HG03571 (cell line): ENCODE measurements at regions not wholly inside any gene's neighbourhood (a gene's known extent, or its start where the extent isn't known, plus 50 kb on each side); places are given as distances from the start of the nearest gene placed in this dataset.

Experiments
- ATAC-seq: cut with Tn5 transposase; IDR thresholded peaks from one replicate; pipeline ENCODE4 v1.9.1; 2021; ENCODE audit not compliant: unreplicated experiment

DNA sequence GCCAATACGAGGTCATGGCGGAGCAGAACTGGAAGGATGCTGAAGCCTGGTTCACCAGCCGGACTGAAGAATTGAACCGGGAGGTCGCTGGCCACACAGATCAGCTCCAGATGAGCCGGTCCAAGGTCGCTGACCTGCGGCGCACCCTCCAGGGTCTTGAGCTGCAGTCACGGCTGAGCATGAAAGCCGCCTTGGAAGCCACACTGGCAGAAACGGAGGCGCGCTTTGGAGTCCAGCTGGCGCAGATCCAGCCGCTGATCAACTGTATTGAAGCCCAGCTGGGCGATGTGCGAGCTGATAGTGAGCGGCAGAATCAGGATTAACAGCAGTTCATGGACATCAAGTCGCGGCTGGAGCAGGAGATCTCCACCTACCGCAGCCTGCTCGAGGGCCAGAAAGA, 296.9 kb downstream of the OGFRL1 start:
- no peak for ATAC-seq

- ATAC-seq: no peak
Measured at GRCh38 chr6:71588490-71588889, 297.9 kb upstream of the RIMS1 start.

- ATAC-seq: no peak
Measured at GRCh38 chr6:71589254-71589653, 297.1 kb upstream of the RIMS1 start.

DNA sequence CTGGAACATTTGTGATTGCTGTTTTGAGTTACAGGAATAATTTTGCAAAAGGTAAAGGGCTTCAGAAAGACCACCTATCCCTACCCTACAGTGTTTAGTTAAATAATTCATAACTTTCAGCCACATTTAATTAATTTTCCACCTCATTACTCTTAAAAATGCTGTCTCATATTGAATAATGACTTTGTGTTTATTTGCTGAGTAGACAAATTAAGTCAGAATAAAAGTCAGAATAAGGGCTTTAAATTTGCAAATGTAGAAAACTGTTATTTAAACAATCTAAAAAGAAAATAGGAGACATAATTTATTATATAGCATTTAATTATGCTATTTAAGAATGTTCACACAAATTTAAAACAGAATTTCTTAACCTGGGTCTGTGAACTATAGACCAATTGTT, 293.7 kb upstream of the RIMS1 start:
- no peak for ATAC-seq

- no peak for ATAC-seq
Measured at GRCh38 chr6:71599359-71599758, 287.0 kb upstream of the RIMS1 start.

DNA sequence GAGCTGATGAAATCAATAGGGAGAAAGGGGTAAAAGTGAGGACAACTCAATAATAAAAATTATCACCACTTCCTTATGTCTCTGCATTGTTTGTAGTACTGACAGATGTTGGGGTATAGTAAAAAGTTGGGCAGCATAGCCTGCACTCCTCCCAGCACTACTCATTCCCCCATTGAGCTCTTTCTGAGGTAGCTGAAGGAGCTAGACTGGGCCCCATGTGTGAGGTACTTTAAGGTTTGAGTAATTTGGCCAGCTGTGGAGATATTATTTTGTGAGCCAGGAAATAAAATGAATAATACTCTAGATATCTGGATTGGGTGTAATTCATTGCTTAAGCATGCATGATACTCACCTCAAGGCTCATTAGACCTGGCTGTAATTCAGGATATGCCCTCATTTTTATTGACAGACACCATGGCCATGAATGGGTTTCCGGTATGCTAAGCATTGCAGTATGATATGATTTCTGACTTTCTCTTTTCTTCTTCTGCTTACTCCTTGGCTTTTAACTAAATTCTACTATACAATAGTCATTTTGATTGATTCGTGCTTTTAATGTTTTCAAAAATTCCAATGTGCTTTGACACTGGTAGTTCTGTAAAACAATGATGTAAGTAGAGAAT, 283.9 kb upstream of the RIMS1 start:
- ATAC-seq: no peak

DNA sequence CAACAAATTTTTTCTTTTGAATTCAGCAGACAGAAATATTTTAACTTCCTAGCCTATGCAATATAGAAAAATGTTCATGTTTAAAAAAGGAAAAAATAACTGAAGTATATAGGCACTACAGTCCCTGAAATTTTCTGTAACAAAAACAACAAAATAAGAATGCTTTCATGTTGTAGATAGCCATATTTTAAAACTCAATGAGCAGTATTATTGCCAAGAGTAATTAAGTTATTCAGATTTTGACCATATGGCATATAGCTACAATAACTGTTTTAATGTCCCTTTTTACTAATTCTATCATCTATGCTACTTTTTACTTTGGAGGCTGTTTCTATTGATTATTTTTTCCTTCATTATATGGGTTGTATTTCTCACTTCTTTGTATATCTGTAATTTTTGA, 283.3 kb upstream of the RIMS1 start:
- ATAC-seq: no peak

DNA sequence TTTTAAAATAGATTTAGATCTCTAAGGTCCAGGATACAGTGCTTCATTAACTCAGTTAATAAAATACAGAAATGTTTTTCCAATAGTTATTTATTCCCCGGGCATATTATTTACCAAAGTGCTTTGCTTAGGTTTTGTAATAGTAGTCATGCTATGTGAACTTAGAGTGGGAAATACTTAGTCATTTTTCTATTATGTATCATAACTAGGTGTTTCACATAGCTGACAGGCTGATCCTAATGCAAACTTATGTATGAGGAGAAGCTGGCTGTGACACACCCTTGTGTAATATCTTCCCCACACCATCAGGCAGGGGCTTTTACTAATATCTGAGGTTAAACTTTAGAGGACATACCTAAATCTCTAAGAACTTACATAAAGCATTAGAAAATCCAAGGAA, 277.7 kb upstream of the RIMS1 start:
- no peak for ATAC-seq

DNA sequence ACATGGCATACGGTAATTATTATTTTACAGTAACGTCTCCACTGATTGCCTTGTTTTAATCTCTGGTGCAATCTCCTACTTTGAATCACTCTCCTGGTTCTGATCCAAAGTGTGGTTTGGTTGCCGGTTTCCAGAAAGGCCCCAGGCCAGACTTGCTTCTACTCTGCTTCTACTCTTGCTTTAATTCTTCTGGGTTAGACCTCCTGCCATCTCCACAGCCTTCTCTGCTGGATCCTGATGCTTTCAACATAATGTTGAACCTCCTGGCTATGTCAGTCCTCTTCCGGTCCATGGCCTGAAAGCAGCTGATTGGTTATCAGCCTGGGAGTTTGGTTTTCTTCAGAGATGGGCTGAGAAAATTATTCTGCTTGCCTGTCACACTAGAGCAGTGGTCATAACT, 266.5 kb upstream of the RIMS1 start:
- no peak for ATAC-seq

DNA sequence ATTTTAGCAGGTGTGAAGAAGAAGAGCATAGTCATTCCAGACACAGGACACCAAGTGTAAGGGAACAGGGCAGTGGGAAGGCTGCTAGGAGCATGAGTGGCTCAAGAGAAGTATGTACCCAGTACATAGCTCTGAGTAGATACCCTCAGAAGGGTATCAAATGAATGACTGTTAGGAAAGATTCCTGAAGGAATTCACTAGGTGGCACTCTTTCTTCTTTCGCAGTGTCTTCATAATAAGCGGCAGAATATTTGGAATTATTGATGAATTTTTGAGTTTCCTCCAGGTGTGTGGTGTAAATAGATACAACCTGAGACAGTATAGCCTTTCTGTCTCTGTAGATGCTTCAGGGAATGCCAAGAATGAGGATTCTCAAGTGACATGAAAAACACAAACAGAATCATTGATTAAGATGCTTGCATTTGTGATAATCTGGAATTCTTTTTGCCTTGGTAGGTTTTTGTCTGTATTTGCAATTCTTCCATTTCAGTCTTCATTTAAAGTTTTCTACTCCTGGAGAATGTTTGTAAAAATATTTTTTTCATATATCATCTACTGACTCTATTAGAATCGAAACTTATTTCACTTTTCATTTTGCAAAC, 264.3 kb upstream of the RIMS1 start:
- no peak for ATAC-seq

DNA sequence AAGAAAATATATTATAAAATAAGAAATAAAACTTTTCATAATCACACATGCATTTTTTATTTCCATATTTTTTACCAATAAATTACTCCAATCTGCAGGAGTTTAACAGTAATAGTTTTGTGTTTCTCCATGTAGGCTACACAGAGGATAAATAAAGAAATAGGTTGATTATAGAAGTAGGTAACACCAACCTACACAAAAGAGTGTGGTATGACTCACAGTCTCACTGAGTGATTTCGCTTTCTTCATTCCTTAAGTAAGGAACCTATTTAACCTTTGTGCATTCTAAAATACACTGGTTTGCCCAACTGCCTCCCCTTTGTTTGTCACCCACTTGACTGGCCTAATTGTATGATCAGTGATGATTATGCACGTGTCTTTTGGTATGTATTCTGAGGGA, 244.2 kb upstream of the RIMS1 start:
- ATAC-seq: no peak

DNA sequence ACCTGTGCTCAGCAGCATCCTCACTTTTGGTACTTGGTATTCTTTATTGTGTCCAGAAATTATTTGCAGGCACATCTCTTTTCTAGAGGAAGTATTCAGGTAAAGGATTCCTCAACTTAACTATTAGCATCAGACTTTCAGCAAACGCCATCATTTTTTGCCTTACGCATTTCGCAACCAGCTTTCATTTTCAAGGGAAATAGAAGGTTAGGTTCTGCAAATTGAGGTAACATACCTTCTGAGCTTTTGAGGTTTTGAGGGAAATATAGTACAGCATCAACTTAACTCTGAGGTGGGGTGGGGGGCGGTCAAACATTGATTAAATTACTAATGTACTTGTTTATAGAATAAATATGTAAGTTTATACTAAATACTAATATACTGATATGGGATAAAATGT, 243.6 kb upstream of the RIMS1 start:
- no peak for ATAC-seq

GRCh38 chr6:71645299-71645698, 241.1 kb upstream of the RIMS1 start:
- ATAC-seq: no peak

DNA sequence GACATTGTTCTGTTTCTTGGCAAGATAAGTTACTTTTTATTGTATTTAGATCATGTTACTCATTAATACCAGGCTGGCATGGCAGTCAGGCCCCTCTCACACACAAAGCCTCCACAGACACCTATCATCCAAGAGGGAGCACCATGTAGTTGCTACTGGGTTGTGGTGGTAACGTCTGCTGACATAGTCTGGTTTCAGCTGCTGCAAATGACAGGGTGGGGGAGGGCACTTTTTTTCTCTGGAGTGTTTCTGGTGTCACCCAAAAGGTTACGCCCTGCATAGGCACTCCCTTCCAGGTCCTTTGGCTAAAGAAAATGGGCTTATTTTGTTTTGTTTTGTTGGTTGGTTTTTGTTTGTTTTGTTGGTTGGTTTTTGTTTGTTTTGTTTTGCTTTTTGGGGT, 236.4 kb upstream of the RIMS1 start:
- no peak for ATAC-seq

DNA sequence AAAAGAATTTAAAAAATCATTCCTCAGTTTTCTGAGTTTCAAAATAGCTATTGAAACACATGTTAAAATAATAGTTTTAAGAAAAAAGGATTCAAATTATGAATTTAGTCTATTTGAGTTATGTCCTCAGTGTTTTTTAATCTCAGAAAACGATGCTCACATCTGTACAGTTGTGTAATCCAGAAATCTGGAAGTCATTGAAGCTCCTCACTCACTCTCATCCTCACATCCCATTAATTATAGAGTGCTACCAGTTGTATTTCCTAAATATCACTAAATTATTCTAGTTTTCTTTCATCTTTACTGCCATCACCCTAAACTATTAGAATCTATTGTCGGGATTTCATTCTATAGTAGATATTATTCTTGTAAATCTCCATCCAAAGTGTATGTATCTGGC, 234.7 kb upstream of the RIMS1 start:
- ATAC-seq: no peak

DNA sequence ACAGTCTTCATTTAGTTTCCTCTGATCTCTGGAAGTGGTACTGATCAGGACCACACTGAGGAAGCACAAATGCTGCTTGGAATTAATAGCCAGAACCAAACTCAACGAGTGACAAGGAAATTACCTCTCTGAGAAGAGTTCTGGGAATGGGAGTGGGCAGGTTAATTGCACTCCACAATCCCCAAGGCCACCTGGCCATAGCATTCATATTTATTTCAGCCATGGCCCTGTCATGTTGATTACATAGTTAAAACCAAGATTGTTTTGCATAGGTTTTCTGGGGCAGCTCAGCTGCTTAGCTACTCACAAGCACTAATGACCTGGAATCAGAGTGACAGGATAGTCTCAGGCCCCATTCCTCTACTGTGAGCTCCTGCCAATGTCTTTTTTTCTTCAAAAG, 230.2 kb upstream of the RIMS1 start:
- no peak for ATAC-seq

GRCh38 chr6:71665931-71666330, 220.4 kb upstream of the RIMS1 start:
- no peak for ATAC-seq

- no peak for ATAC-seq
Measured at GRCh38 chr6:71672876-71673275, 213.5 kb upstream of the RIMS1 start.

- ATAC-seq: no peak
Measured at GRCh38 chr6:71675386-71675785, 211.0 kb upstream of the RIMS1 start.

DNA sequence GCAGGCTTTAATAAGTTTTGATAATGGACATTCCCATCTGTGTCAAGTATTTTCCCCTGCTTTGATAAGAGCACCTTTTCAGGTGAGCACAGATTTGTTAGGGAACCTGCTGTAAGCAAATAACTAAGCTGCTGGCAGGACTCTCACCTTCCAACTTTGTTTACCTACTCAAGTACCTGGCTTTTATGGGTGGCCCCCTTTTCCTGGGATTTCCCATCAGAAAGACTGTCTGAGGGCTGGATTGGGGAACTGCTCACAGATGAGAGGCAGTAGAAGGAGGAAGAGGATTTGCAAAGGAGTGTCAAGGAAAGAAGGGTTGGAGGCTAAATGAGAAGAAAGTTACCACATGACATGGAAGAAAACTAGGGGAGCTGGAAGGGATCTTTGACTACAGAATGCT, 210.1 kb upstream of the RIMS1 start:
- ATAC-seq: no peak

DNA sequence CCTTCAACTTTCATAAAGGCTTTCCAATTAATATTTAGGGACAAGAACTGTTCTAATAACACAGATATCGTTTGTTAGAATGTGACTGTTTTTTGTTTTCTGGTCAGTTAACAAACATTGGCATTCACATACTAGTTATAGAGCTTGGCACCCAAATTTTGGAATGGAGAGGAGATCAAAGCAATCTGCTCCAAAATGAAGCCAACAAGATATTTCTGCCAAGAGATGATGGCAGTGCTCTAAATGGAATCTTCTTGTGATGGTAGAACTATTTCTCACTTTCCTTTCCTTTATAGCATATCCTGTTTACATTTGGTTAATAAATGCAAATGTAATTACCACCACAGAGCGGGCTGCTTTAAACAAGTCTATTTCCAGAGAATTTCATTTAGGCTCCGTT, 208.3 kb upstream of the RIMS1 start:
- no peak for ATAC-seq

DNA sequence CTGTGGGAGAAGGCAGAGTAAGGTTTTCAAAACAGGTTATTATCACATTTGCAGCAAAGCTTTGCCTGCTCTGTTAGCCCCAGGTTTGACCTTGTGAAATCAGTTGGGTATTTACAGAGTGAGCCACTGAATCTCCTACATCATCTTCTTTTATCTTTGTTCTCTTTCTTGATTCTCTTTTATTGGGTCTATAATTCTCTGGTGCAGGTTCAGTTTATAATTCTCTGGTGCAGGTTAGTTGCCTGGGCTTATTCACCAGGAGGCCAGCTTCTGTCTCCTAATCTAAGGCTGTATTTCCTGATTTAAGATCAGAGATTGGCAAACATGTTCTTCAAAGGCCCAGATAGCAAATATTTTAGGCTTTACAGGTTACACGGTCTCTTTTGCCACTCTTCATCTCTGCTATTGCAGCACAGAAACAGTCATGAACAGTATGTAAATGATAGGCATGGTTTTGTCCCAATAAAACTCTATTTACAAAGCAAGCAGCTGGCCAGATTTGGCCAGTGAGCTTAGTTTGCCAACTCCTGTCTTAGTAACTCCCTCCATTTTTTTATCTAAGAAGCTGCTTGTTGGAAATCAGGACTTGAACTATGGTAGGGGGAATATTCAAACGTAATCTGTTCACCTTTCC, 205.0 kb upstream of the RIMS1 start:
- no peak for ATAC-seq
